Dendritic cell treated with granulocyte-macrophage colony-stimulating factor and Interleukin-4, amounts not matched to agents 40 ng/mL and 50 ng/mL, for 4 days (primary cell): ENCODE measurements at regions not wholly inside any gene's neighbourhood (a gene's known extent, or its start where the extent isn't known, plus 50 kb on each side); places are given as distances from the start of the nearest gene placed in this dataset.
"Not testable (repeated sequence)": the region's sequence is repeated elsewhere in the genome, so short reads cannot be mapped to it uniquely, and the experiment has no call there.

Experiments used
- H3K27ac Mint-ChIP-seq: one replicate; pipeline ENCODE4 v1.8.0; 2022; ENCODE audit warnings: mild to moderate bottlenecking, mixed read lengths
- H3K27me3 Mint-ChIP-seq: one replicate; pipeline ENCODE4 v1.8.0; 2022; ENCODE audit warnings: mild to moderate bottlenecking, mixed read lengths
- H3K36me3 Mint-ChIP-seq: one replicate; pipeline ENCODE4 v1.8.0; 2022; ENCODE audit warnings: low read depth, mixed read lengths
- H3K4me1 Mint-ChIP-seq: one replicate; pipeline ENCODE4 v1.8.0; 2022; ENCODE audit warnings: low read depth, mixed read lengths
- H3K4me3 Mint-ChIP-seq: one replicate; pipeline ENCODE4 v1.8.0; 2022; ENCODE audit warnings: mild to moderate bottlenecking, moderate library complexity, mixed read lengths
- H3K9me3 Mint-ChIP-seq: one replicate; pipeline ENCODE4 v1.8.0; 2022; ENCODE audit warnings: mixed read lengths
- intact Hi-C: fragments of 100-400 bp; cut with micrococcal nuclease; formaldehyde crosslinking; loops from one replicate; pipeline ENCODE4 v1.15.0; 2022

DNA sequence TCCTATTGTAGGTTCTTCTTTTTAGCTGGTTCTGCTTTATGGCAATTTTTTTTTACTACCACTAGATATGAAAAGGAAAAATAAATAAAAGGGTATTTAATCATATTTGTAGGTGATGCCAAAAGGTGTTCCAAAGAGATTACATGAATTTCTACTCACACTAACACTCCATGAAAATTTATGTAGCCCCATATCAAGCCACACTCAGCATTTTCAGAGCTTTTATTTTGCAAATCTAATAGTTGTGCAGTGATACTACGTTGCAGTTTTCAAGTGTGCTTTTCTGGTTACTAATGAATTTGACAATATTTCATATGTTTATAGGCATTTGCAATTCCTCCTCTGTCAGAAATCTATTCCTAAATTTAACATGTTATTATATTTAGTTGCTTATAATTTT is 363.9 kb upstream of the TMEFF2 start:
- Mint-ChIP-seq H3K36me3 (no peaks in the 10 kb centered on the region), H3K4me1 (no peaks in the 10 kb centered on the region), H3K27ac (no peak overlapping the region), H3K27me3 (no peaks in the 10 kb centered on the region), H3K9me3 (peaks cover 7% of the 10 kb centered on the region), H3K4me3 (no peak overlapping the region)
- intact Hi-C loops = no loop called here

- Mint-ChIP-seq H3K27ac (no peak overlapping the region), H3K4me3 (no peak overlapping the region), H3K9me3 (peaks cover 7% of the 10 kb centered on the region), H3K36me3 (no peaks in the 10 kb centered on the region), H3K4me1 (no peaks in the 10 kb centered on the region), H3K27me3 (no peaks in the 10 kb centered on the region)
- intact Hi-C loops = no loop called here
These were observed 361.0 kb upstream of the TMEFF2 start for GRCh38 chr2:192555740-192556139.

- Mint-ChIP-seq H3K4me1 (no peaks in the 10 kb centered on the region), H3K36me3 (no peaks in the 10 kb centered on the region), H3K9me3 (no peaks in the 10 kb centered on the region), H3K27ac (no peak overlapping the region), H3K27me3 (no peaks in the 10 kb centered on the region), H3K4me3 (no peak overlapping the region)
- intact Hi-C loops = no loop called here
These were observed 357.0 kb upstream of the TMEFF2 start for GRCh38 chr2:192551760-192552159.

- no peaks in the 10 kb centered on the region for H3K36me3 Mint-ChIP-seq
- no peak overlapping the region for H3K4me3 Mint-ChIP-seq
- H3K9me3 Mint-ChIP-seq = no peaks in the 10 kb centered on the region
- H3K4me1 Mint-ChIP-seq = no peaks in the 10 kb centered on the region
- H3K27ac Mint-ChIP-seq = no peak overlapping the region
- intact Hi-C loops = no loop called here
- H3K27me3 Mint-ChIP-seq = no peaks in the 10 kb centered on the region
These were observed 351.8 kb upstream of the TMEFF2 start for GRCh38 chr2:192546565-192546964.

DNA sequence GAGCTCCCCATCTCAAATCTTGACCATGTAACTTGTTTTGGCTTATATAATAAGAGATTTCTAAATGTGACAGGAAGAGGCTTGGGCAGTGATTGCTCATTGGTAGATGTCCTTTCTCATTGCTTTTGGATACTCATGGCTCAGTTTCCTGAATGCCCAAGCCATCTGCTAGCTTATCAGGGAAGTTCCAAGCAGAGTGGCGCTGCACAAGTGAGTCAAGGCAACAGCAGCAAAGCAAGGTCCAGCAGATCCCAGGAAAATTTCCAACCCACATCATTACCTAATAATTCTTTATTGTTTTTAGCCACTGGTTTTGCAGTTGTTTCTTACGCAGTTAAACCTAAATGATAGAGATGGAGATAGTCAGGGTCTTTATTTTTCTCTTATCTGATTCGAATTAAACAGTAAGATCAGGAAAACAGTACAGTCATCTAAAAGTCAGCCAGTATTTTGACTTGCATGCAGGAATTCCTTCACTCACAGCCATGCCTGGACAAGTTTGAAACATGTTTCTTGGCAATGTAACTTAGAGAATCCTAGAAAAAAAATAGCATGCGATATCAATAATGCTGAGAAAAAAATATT is 349.7 kb upstream of the TMEFF2 start:
- Mint-ChIP-seq H3K27me3 (no peaks in the 10 kb centered on the region), H3K27ac (no peak overlapping the region), H3K36me3 (no peaks in the 10 kb centered on the region), H3K9me3 (no peaks in the 10 kb centered on the region), H3K4me1 (no peaks in the 10 kb centered on the region), H3K4me3 (no peak overlapping the region)
- intact Hi-C loops = no loop called here

DNA sequence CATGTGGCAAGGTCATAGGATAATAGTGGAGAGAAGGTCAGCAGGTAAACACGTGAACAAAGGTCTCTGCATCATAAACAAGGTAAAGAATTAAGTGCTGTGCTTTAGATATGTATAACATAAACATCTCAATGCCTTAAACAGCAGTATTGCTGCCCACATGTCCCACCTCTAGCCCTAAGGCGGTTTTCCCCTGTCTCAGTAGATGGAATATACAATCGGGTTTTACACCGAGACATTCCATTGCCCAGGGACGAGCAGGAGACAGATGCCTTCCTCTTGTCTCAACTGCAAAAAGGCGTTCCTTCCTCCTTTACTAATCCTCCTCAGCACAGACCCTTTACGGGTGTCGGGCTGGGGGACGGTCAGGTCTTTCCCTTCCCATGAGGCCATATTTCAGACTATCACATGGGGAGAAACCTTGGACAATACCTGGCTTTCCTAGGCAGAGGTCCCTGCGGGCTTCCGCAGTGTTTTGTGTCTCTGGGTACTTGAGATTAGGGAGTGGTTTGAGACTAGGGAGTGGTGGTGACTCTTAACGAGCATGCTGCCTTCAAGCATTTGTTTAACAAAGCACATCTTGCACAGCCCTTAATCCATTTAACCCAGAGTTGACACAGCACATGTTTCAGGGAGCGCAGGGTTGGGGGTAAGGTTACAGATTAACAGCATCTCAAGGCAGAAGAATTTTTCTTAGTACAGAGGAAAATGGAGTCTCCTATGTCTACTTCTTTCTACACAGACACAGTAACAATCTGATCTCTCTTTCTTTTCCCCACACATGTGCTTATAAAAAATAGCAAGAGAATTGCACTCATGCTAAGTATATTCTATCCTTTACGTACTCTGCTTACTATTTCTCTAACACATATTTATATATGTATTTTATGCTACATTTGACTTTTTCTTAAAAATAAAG is 347.7 kb upstream of the TMEFF2 start:
- H3K4me1 Mint-ChIP-seq, H3K27ac Mint-ChIP-seq, H3K36me3 Mint-ChIP-seq, intact Hi-C loops, H3K4me3 Mint-ChIP-seq, H3K9me3 Mint-ChIP-seq, H3K27me3 Mint-ChIP-seq: not testable (repeated sequence)

GRCh38 chr2:192539306-192539705 is 344.6 kb upstream of the TMEFF2 start:
- intact Hi-C loops = no loop called here
- Mint-ChIP-seq H3K4me3 (no peak overlapping the region), H3K36me3 (no peaks in the 10 kb centered on the region), H3K27me3 (no peaks in the 10 kb centered on the region), H3K27ac (no peak overlapping the region), H3K9me3 (no peaks in the 10 kb centered on the region), H3K4me1 (no peaks in the 10 kb centered on the region)

DNA sequence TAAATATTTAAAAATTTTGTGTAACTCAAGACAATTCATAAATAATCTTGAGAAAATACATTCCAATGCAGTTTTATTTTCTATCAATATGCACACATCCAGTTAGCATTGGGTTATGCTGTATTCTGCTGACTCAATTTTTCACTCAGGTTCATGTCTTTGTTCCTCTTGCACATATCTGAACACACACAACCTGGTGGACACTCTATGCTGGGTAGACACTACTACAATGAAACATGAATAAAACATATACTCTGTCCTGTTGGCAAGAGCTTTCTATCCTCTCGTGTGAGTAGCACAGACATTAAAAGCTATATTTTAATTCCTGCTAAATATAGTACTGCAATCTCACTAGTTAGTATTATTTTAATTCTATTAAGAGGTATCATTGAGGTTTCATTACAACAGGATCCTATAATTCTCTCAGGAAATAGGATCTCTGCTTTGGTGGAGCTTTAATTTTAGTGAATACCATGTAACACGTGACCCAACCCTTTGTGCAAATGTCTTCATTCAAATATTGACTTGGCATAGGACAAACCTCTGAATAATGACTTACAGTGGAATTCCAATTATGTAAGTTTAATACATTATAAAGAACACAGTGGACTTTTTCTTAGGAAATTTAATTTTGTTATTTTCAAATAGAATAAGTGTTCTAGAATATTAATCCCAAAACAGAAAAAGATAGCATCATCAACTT is 342.3 kb upstream of the TMEFF2 start:
- intact Hi-C loops = no loop called here
- H3K27me3 Mint-ChIP-seq = no peaks in the 10 kb centered on the region

DNA sequence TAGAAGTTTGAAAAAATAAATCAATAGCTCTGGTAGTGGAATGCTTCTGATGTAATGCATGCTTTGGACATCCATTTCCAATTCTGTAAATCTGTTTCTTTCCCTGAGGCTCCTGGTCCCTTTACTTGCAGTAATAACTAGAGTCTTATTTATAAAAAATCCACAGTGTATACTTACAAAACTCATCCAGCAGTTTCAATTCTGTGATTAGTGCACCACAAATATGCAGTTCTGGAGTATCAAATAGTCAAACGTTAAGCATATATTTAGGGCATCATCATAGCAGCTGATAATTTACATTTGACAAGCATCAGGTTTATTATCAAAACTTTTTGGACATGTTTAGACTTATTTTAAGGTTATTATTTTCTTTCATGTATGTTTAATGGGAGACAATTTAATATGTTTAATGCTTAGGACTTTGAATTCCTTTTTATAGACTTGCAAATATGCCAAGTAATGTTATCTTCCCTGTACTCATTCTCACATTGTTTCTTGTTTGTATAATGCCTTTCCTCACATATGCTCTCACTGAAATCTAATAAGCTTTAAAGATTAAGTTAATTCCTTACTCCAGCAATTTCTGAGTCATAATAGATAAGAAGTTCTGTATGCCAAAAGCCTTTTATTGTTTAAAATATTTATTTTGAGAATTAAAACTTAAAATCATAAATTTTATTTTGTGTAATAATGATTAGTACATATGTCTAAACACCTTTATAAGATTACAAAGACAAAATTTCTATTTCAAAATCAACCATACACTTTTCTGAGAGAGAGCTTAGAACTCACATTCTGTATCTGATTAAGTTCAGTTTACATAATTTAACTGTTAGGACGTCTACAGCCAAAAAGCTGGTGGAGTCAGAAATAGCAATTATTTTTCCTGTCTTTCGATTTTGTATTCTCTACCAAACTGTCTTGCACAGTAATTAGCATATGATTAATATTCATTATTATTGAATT is 341.5 kb upstream of the TMEFF2 start:
- H3K27ac Mint-ChIP-seq = no peak overlapping the region
- H3K27me3 Mint-ChIP-seq = no peaks in the 10 kb centered on the region

More for the DNA sequence above, 342.3 kb upstream of the TMEFF2 start:
- Mint-ChIP-seq H3K36me3 (no peaks in the 10 kb centered on the region), H3K27ac (no peak overlapping the region), H3K9me3 (no peaks in the 10 kb centered on the region), H3K4me3 (no peak overlapping the region), H3K4me1 (no peaks in the 10 kb centered on the region)

DNA sequence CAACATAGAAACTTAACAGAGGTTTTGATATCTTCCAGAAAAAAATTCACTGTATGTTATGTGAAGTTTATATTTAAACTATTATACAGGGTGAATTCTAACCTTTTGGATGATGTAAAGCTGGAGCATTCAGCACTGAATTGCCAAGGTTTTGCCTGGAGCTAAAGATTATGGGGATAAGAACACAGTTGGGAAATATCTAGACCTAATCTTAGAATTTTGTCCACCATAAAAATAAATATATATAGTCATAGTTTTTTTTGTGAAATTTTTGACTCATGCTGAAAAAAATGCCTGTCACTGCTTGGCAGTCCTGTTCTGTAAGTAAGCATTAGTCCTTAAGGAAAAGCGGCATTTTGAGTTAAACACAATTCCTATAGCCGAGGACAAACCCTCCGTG is 339.3 kb upstream of the TMEFF2 start:
- H3K4me1 Mint-ChIP-seq = no peaks in the 10 kb centered on the region
- no peaks in the 10 kb centered on the region for H3K9me3 Mint-ChIP-seq

More for the DNA sequence above, 341.5 kb upstream of the TMEFF2 start:
- no peaks in the 10 kb centered on the region for H3K4me1 Mint-ChIP-seq
- H3K4me3 Mint-ChIP-seq = no peak overlapping the region
- no peaks in the 10 kb centered on the region for H3K36me3 Mint-ChIP-seq
- intact Hi-C loops = no loop called here
- no peaks in the 10 kb centered on the region for H3K9me3 Mint-ChIP-seq

DNA sequence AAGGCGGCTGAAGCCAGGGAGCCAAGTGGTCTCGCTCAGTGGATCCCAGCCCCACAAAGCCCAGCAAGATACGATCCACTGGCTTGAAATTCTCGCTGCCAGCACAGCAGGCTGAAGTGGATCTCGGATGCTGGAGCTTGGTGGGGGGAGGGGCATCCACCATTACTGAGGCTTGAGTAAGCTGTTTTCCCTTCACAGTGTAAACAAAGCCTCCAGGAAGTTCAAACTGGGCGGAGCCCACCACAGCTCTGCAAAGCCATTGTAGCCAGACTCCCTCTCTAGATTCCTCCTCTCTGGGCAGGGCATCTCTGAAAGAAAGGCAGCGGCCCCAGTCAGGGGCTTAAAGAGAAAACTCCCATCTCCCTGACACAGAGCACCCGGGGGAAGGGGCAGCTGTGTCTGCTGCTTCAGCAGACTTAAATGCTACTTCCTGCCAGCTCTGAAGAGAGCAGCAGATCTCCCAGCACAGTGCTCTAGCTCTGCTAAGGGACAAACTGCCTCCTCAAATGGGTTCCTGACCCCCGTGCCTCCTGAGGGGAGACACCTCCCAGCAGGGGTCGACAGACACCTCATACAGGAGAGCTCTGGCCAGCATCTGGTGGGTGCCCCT is 330.0 kb upstream of the TMEFF2 start:
- H3K27me3 Mint-ChIP-seq, H3K36me3 Mint-ChIP-seq, H3K4me3 Mint-ChIP-seq, H3K4me1 Mint-ChIP-seq, intact Hi-C loops, H3K27ac Mint-ChIP-seq: not testable (repeated sequence)
- H3K9me3 Mint-ChIP-seq = peaks cover 40% of the 10 kb centered on the region

More for the DNA sequence above, 339.3 kb upstream of the TMEFF2 start:
- intact Hi-C loops = no loop called here
- no peaks in the 10 kb centered on the region for H3K27me3 Mint-ChIP-seq
- no peak overlapping the region for H3K4me3 Mint-ChIP-seq
- H3K27ac Mint-ChIP-seq = no peak overlapping the region
- H3K36me3 Mint-ChIP-seq = no peaks in the 10 kb centered on the region

DNA sequence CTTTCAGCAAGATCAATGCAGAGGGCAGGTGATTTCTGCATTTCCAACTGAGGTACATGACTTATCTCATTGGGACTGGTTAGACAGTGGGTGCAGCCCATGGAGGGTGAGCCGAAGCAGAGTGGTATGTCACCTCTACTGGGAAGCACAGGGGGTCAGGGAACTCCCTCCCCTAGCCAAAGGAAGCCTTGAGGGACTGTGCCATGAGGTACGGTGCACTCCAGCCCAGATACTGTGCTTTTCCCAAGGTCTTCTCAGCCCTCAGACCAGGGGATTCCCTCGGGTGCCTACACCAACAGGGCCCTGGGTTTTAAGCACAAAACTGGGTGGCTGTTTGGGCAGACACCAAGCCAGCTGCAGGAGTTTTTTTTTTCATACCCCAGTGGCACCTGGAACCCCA is 329.5 kb upstream of the TMEFF2 start:
- H3K27ac Mint-ChIP-seq, H3K4me3 Mint-ChIP-seq, H3K4me1 Mint-ChIP-seq, intact Hi-C loops, H3K36me3 Mint-ChIP-seq, H3K27me3 Mint-ChIP-seq: not testable (repeated sequence)
- peaks cover 40% of the 10 kb centered on the region for H3K9me3 Mint-ChIP-seq

DNA sequence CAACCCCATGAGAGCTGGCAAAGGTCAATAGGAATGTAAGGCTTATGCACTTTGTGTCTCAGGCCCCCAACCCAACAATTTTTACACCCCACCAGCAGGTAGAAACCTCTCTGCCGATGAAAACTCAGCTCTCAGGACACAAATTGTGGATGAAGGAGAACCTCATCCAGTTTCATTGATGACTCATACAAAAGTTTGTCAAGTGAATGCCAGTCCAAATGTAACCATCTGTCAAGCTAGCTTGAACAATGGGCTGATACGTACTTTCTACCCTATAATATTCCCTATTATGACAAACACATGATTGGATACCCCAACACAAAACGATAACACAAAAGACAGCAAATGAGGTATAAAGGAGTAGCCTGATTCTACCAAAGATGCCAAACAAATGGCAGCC is 321.2 kb upstream of the TMEFF2 start:
- Mint-ChIP-seq H3K36me3 (no peaks in the 10 kb centered on the region), H3K9me3 (peaks cover 8% of the 10 kb centered on the region), H3K4me1 (no peaks in the 10 kb centered on the region), H3K27me3 (no peaks in the 10 kb centered on the region), H3K27ac (no peak overlapping the region), H3K4me3 (no peak overlapping the region)
- intact Hi-C loops = no loop called here
